ENCODE measurements at regions not wholly inside any gene's neighbourhood (a gene's known extent, or its start where the extent isn't known, plus 50 kb on each side); places are given as distances from the start of the nearest gene placed in this dataset.
"Not testable (repeated sequence)": the region's sequence is repeated elsewhere in the genome, so short reads cannot be mapped to it uniquely, and the experiment has no call there.

GRCh38 chr9:63824804-63825203 lies 1460.2 kb downstream of the FOXD4L5 start:
- H3K36me3 ChIP-seq (ENCODE audit: insufficient read depth, low read length); H3K4me3 Mint-ChIP-seq; H3K4me1 ChIP-seq (ENCODE audit: insufficient read depth, low read length); H3K36me3 Mint-ChIP-seq; POLR2A ChIA-PET; H3K4me3 ChIP-seq (ENCODE audit: low read length); CTCF ChIA-PET; H3K27ac Mint-ChIP-seq; H3K4me1 Mint-ChIP-seq; H3K27me3 Mint-ChIP-seq; DNase-seq; H3K27me3 ChIP-seq (ENCODE audit: insufficient read depth, low read length, poor library complexity, severe bottlenecking); H3K27ac ChIP-seq (ENCODE audit: low read depth, low read length); H3K9me3 ChIP-seq (ENCODE audit: low read length): not testable (repeated sequence)
- peaks cover 3 to 17% (median 9%) of the 10 kb centered on the region in 5 donors for H3K9me3 Mint-ChIP-seq

DNA sequence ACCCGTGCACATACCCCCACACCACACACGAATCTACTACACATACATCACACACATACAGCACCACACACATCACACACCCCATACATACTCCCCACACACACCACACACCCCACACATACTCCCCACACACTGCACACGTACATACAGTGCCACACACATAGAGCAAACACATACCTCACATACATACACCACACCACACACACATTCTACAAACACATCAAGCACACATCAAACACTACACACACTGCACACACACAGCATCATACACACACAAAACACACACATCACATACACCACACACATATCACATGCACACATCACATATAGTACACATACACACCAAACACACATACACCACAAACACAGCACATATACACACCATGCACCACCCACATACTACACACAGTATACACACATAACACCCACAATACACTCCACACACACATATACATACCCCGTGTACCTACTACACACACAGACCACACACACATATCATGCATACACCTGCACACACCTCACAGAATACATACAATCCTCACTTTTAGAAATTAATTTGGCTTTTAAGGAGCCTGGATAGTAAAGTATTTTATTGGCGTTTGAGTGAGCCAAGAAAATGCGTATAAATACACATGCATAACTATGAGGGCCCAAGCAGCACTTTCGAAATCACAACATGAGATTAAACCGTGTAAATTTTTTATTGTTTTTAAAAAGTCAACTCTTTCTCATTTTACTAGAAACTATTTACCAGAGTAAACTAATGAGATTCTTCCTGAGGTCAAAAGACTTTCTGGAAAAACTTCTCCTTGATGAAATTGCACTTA lies 1461.4 kb downstream of the FOXD4L5 start:
- H3K36me3 ChIP-seq (ENCODE audit: insufficient read depth, low read length); H3K9me3 ChIP-seq (ENCODE audit: low read length); H3K27ac Mint-ChIP-seq; H3K27me3 ChIP-seq (ENCODE audit: insufficient read depth, low read length, poor library complexity, severe bottlenecking); H3K4me1 ChIP-seq (ENCODE audit: insufficient read depth, low read length); H3K36me3 Mint-ChIP-seq; DNase-seq; POLR2A ChIA-PET; H3K4me1 Mint-ChIP-seq; H3K4me3 Mint-ChIP-seq; H3K4me3 ChIP-seq (ENCODE audit: low read length); CTCF ChIA-PET; H3K27me3 Mint-ChIP-seq; H3K27ac ChIP-seq (ENCODE audit: low read depth, low read length): not testable (repeated sequence)
- H3K9me3 Mint-ChIP-seq: peaks cover 3 to 13% (median 8%) of the 10 kb centered on the region in 5 donors

DNA sequence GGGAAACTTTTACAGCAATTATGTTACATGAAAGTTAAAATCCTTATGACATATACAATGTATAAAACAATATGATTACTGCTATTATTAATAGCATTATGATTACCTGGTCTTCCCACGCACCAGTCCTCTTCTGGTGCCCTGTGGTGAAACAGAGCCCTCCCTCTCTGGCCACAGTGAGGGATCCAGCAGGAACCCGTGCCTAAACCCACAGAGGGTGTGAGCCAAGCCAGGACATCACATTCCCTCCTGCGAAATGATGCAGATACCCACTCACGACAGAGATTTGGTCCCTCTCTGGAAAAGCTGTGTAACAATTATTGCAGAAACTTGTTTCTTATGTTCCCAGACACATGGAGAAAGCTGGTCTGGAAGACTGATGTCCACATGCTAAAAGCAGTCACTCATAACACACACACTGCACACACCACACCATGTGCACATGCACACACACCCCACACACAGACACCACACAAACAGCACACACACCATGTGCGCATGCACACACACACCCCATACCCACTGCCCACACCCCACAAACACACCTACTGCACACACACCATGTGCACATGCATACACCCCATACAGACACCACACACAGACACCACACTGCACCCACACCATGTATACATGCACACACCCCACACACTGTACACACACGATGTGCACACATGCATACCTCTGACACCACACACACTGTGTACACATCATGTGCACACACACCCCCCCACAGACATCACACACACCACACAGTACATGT lies 1462.2 kb downstream of the FOXD4L5 start:
- H3K4me3 Mint-ChIP-seq; POLR2A ChIA-PET; H3K4me1 Mint-ChIP-seq; H3K36me3 ChIP-seq (ENCODE audit: insufficient read depth, low read length); H3K27me3 ChIP-seq (ENCODE audit: insufficient read depth, low read length, poor library complexity, severe bottlenecking); DNase-seq; H3K27ac Mint-ChIP-seq; H3K36me3 Mint-ChIP-seq; H3K27me3 Mint-ChIP-seq; CTCF ChIA-PET; H3K27ac ChIP-seq (ENCODE audit: low read depth, low read length); H3K4me1 ChIP-seq (ENCODE audit: insufficient read depth, low read length); H3K4me3 ChIP-seq (ENCODE audit: low read length); H3K9me3 ChIP-seq (ENCODE audit: low read length): not testable (repeated sequence)
- H3K9me3 Mint-ChIP-seq: peaks cover 3 to 16% (median 9%) of the 10 kb centered on the region in 5 donors

DNA sequence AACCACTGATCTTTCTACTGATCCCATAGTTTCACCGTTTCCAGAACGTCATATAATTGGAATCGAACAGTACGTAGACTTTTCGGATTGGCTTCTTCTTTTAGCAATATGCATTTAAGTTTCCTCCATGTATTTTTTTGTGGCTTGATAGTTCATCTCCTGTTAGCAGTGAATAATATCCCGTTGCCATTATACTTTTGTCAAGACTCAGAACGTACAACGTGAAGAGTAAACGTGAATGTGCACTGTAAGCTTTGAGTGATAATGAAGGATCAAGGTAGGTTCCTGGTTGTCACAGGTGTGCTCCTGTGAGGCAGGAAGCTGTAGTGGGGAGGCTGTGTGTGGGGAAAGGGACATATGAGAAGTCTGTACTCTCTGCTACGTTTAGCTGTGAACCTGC lies 1463.7 kb downstream of the FOXD4L5 start:
- H3K4me1 Mint-ChIP-seq: peaks cover 16 to 21% (median 18%) of the 10 kb centered on the region in 3 donors
- POLR2A ChIA-PET: not testable (repeated sequence)

DNA sequence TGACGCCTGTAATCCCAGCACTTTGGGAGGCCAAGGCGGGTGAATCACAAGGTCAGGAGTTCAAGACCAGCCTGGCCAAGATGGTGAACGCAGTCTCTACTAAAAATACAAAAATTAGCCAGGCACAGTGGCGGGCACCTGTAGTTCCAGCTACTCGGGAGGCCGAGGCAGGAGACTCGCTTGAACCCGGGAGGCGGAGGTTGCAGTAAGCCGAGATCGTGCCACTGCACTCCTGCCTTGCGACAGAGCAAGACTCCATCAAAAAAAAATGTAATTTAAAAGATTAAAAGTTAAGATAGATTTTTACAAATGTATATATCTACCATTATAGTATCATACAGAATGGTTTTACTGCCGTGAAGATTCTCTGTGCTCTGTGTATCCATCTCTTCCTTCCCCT lies 1464.1 kb downstream of the FOXD4L5 start:
- H3K36me3 ChIP-seq (ENCODE audit: insufficient read depth, low read length); POLR2A ChIA-PET; H3K4me3 ChIP-seq (ENCODE audit: low read length); H3K4me1 ChIP-seq (ENCODE audit: insufficient read depth, low read length); H3K9me3 ChIP-seq (ENCODE audit: low read length); CTCF ChIA-PET; H3K27ac Mint-ChIP-seq; H3K36me3 Mint-ChIP-seq; DNase-seq; H3K27me3 ChIP-seq (ENCODE audit: insufficient read depth, low read length, poor library complexity, severe bottlenecking); H3K27ac ChIP-seq (ENCODE audit: low read depth, low read length); H3K4me3 Mint-ChIP-seq: not testable (repeated sequence)
- H3K4me1 Mint-ChIP-seq: peaks cover 16 to 21% (median 18%) of the 10 kb centered on the region in 3 donors
- H3K27me3 Mint-ChIP-seq: peaks cover 12 to 14% of the 10 kb centered on the region in 2 donors
- peaks cover 3 to 24% (median 14%) of the 10 kb centered on the region in 5 donors for H3K9me3 Mint-ChIP-seq

More for the DNA sequence above, 1463.7 kb downstream of the FOXD4L5 start:
- H3K27ac Mint-ChIP-seq; H3K4me3 Mint-ChIP-seq; H3K27me3 ChIP-seq (ENCODE audit: insufficient read depth, low read length, poor library complexity, severe bottlenecking); H3K9me3 ChIP-seq (ENCODE audit: low read length); DNase-seq; H3K36me3 ChIP-seq (ENCODE audit: insufficient read depth, low read length); H3K27ac ChIP-seq (ENCODE audit: low read depth, low read length); H3K4me1 ChIP-seq (ENCODE audit: insufficient read depth, low read length); CTCF ChIA-PET; H3K36me3 Mint-ChIP-seq; H3K4me3 ChIP-seq (ENCODE audit: low read length): not testable (repeated sequence)
- H3K27me3 Mint-ChIP-seq: peaks cover 12% of the 10 kb centered on the region in 2 donors
- H3K9me3 Mint-ChIP-seq: peaks cover 3 to 20% (median 12%) of the 10 kb centered on the region in 5 donors

- CTCF ChIA-PET; H3K36me3 ChIP-seq (ENCODE audit: insufficient read depth, low read length); H3K36me3 Mint-ChIP-seq; H3K4me3 ChIP-seq (ENCODE audit: low read length); H3K27ac ChIP-seq (ENCODE audit: low read depth, low read length); POLR2A ChIA-PET; H3K27me3 ChIP-seq (ENCODE audit: insufficient read depth, low read length, poor library complexity, severe bottlenecking); DNase-seq; H3K4me1 ChIP-seq (ENCODE audit: insufficient read depth, low read length); H3K4me3 Mint-ChIP-seq; H3K9me3 ChIP-seq (ENCODE audit: low read length); H3K27ac Mint-ChIP-seq: not testable (repeated sequence)
- H3K27me3 Mint-ChIP-seq: peaks cover 12 to 15% of the 10 kb centered on the region in 2 donors
- H3K4me1 Mint-ChIP-seq: peaks cover 16 to 21% (median 18%) of the 10 kb centered on the region in 3 donors
- H3K9me3 Mint-ChIP-seq: peaks cover 3 to 26% (median 16%) of the 10 kb centered on the region in 5 donors
Measured at GRCh38 chr9:63820383-63820782, 1464.6 kb downstream of the FOXD4L5 start.

GRCh38 chr9:63817622-63818518 lies 1467.1 kb downstream of the FOXD4L5 start:
- no peaks in the 10 kb centered on the region for H3K9me3 ChIP-seq (ENCODE audit: low read length)
- H3K27ac Mint-ChIP-seq: peak overlapping the region; percentile 44 to 94 (median 78)

More at GRCh38 chr9:63817622-63818518, 1467.1 kb downstream of the FOXD4L5 start:
- Mint-ChIP-seq H3K4me1 (peaks cover 16 to 18% (median 17%) of the 10 kb centered on the region in 3 donors), H3K36me3 (peaks cover 0 to 4% (median 0%) of the 10 kb centered on the region in 3 donors), H3K27me3 (peaks cover 12 to 15% of the 10 kb centered on the region in 2 donors), H3K4me3 (peak overlapping the region; percentile 76 to 95 (median 81)), H3K9me3 (peaks cover 3 to 26% (median 17%) of the 10 kb centered on the region in 5 donors)
- Histone ChIP-seq H3K27me3 (ENCODE audit: insufficient read depth, low read length, poor library complexity, severe bottlenecking) (no peaks in the 10 kb centered on the region), H3K27ac (ENCODE audit: low read depth, low read length) (peak overlapping the region; percentile 40), H3K4me3 (ENCODE audit: low read length) (peak overlapping the region; percentile 58), H3K4me1 (ENCODE audit: insufficient read depth, low read length) (peaks cover 9% of the 10 kb centered on the region), H3K36me3 (ENCODE audit: insufficient read depth, low read length) (no peaks in the 10 kb centered on the region)
- DNase-seq: peak; percentile 51 to 85 (median 67)
- ChIA-PET CTCF (interaction anchor here (1.2 to 1.4 kb wide), 3 partner anchors 1015 to 1019 kb away, joined by 4 to 6 read pairs (median 4); no protein-coding TSS in a partner anchor), POLR2A (interaction anchor here (1.4 kb wide), 2 partner anchors 1015 to 1019 kb away, joined by 4 read pairs; no protein-coding TSS in a partner anchor)
